NOMO-1 treated with DMSO at 0.1 percent for 48 hours (cell line): ENCODE measurements at regions not wholly inside any gene's neighbourhood (a gene's known extent, or its start where the extent isn't known, plus 50 kb on each side); places are given as distances from the start of the nearest gene placed in this dataset.

Experiments used
- DNase-seq: peaks from one replicate; lab custom pipeline; 2025; ENCODE audit not compliant: unreplicated experiment; lab: John Stamatoyannopoulos, UW

GRCh38 chr17:70629902-70630301, 460.6 kb downstream of the KCNJ2 start:
- DNase-seq = no peak

GRCh38 chr17:70636517-70637133, 467.3 kb downstream of the KCNJ2 start:
- peak; percentile 50 for DNase-seq

GRCh38 chr17:70642059-70642458, 472.7 kb downstream of the KCNJ2 start:
- DNase-seq = peak; percentile 30

GRCh38 chr17:70644096-70644495, 474.8 kb downstream of the KCNJ2 start:
- peak; percentile 29 for DNase-seq

- no peak for DNase-seq
These were observed 477.3 kb downstream of the KCNJ2 start for GRCh38 chr17:70646673-70647072.

- DNase-seq = no peak
These were observed 478.8 kb downstream of the KCNJ2 start for GRCh38 chr17:70648166-70648565.

GRCh38 chr17:70653850-70654249, 484.5 kb downstream of the KCNJ2 start:
- no peak for DNase-seq

- no peak for DNase-seq
These were observed 485.4 kb downstream of the KCNJ2 start for GRCh38 chr17:70654706-70655105.

- DNase-seq = no peak
These were observed 486.0 kb downstream of the KCNJ2 start for GRCh38 chr17:70655176-70655958.

GRCh38 chr17:70658317-70658716, 489.0 kb downstream of the KCNJ2 start:
- no peak for DNase-seq

GRCh38 chr17:70658840-70659239, 489.5 kb downstream of the KCNJ2 start:
- no peak for DNase-seq

- DNase-seq = no peak
These were observed 492.2 kb downstream of the KCNJ2 start for GRCh38 chr17:70661342-70662222.

GRCh38 chr17:70668276-70668937, 499.1 kb downstream of the KCNJ2 start:
- no peak for DNase-seq

- no peak for DNase-seq
These were observed 499.8 kb downstream of the KCNJ2 start for GRCh38 chr17:70668938-70669778.

GRCh38 chr17:70674061-70674460, 504.7 kb downstream of the KCNJ2 start:
- no peak for DNase-seq

- peak; percentile 57 for DNase-seq
These were observed 505.8 kb downstream of the KCNJ2 start for GRCh38 chr17:70675070-70675590.

GRCh38 chr17:70677783-70678647, 508.7 kb downstream of the KCNJ2 start:
- peak; percentile 32 for DNase-seq

- no peak for DNase-seq
These were observed 509.6 kb downstream of the KCNJ2 start for GRCh38 chr17:70678889-70679288.

GRCh38 chr17:70683936-70684335, 514.6 kb downstream of the KCNJ2 start:
- no peak for DNase-seq
